Frontal cortex (tissue), 3 donors: ENCODE measurements at regions not wholly inside any gene's neighbourhood (a gene's known extent, or its start where the extent isn't known, plus 50 kb on each side); places are given as distances from the start of the nearest gene placed in this dataset.
"Not testable (repeated sequence)": the region's sequence is repeated elsewhere in the genome, so short reads cannot be mapped to it uniquely, and the experiment has no call there.

Source experiments
- DNase-seq, 2 donors: peaks; one replicate each; pipeline ENCODE4 v3.0.0; 2012; ENCODE audit warnings: low spot score in 2 of 2
- FAIRE-seq: peaks from 2 replicates; lab custom pipeline; 2012; peaks lifted over from hg19 to GRCh38; lab: Jason Lieb, UNC
- donor health status: control.
- donor health status: control.
- donor health status: control.

- no peak for DNase-seq
Measured at GRCh38 chr11:104781037-104781436, 117.2 kb downstream of the CASP12 start.

GRCh38 chr11:104776501-104777170 is 121.6 kb downstream of the CASP12 start:
- DNase-seq (no peak), FAIRE-seq (no peak)

More at GRCh38 chr11:104781037-104781436, 117.2 kb downstream of the CASP12 start:
- no peak for FAIRE-seq

- FAIRE-seq: no peak
- no peak for DNase-seq
Measured at GRCh38 chr11:104774578-104774977, 123.7 kb downstream of the CASP12 start.

GRCh38 chr11:104772806-104773241 is 125.4 kb downstream of the CASP12 start:
- DNase-seq (no peak), FAIRE-seq (no peak)

GRCh38 chr11:104771763-104772162 is 126.5 kb downstream of the CASP12 start:
- no peak for FAIRE-seq

GRCh38 chr11:104771046-104771445 is 127.2 kb downstream of the CASP12 start:
- DNase-seq, FAIRE-seq: not testable (repeated sequence)

More at GRCh38 chr11:104771763-104772162, 126.5 kb downstream of the CASP12 start:
- no peak for DNase-seq

GRCh38 chr11:104765401-104766095 is 132.7 kb downstream of the CASP12 start:
- DNase-seq: no peak
- no peak for FAIRE-seq

GRCh38 chr11:104764710-104765045 is 133.6 kb downstream of the CASP12 start:
- DNase-seq (no peak), FAIRE-seq (no peak)

- no peak for FAIRE-seq
- no peak for DNase-seq
Measured at GRCh38 chr11:104763930-104764709, 134.1 kb downstream of the CASP12 start.

GRCh38 chr11:104761511-104761910 is 136.7 kb downstream of the CASP12 start:
- DNase-seq (no peak), FAIRE-seq (no peak)

GRCh38 chr11:104759464-104759863 is 138.8 kb downstream of the CASP12 start:
- DNase-seq: no peak
- peak; percentile 50 for FAIRE-seq

- DNase-seq (no peak), FAIRE-seq (no peak)
Measured at GRCh38 chr11:104738918-104739317, 159.3 kb downstream of the CASP12 start.

- no peak for DNase-seq
Measured at GRCh38 chr11:104738208-104738607, 160.1 kb downstream of the CASP12 start.

GRCh38 chr11:104736502-104736901 is 161.8 kb downstream of the CASP12 start:
- DNase-seq (no peak), FAIRE-seq (no peak)

More at GRCh38 chr11:104738208-104738607, 160.1 kb downstream of the CASP12 start:
- FAIRE-seq: no peak

GRCh38 chr11:104734998-104735397 is 163.3 kb downstream of the CASP12 start:
- no peak for DNase-seq
- no peak for FAIRE-seq

GRCh38 chr11:104731890-104732289 is 166.4 kb downstream of the CASP12 start:
- DNase-seq (no peak), FAIRE-seq (no peak)

- FAIRE-seq: no peak
Measured at GRCh38 chr11:104728927-104729326, 169.3 kb downstream of the CASP12 start.

GRCh38 chr11:104727768-104728167 is 170.5 kb downstream of the CASP12 start:
- FAIRE-seq (no peak), DNase-seq (no peak)

More at GRCh38 chr11:104728927-104729326, 169.3 kb downstream of the CASP12 start:
- DNase-seq: no peak

- FAIRE-seq (no peak), DNase-seq (no peak)
Measured at GRCh38 chr11:104727095-104727494, 171.2 kb downstream of the CASP12 start.

GRCh38 chr11:104725796-104726408 is 172.4 kb downstream of the CASP12 start:
- FAIRE-seq (no peak), DNase-seq (no peak)
